A549 (cell line): ENCODE measurements at regions not wholly inside any gene's neighbourhood (a gene's known extent, or its start where the extent isn't known, plus 50 kb on each side); places are given as distances from the start of the nearest gene placed in this dataset.
A peak's percentile ranks its signal among the peaks of the same experiment; 100 is the strongest.

Source experiments
- ATAC-seq, 2 experiments: fragments of 200-7000 bp in 1 of 2; fragments of >200 bp in 1 of 2; cut with Nextera tagmentation in 1 of 2; cut with Tn5 transposase in 1 of 2; 3 replicates each; pipeline versions ENCODE4 v1.8.0 to v1.9.1; 2018 to 2020; ENCODE audit warnings: mild to moderate bottlenecking in 1 of 2, moderate library complexity in 1 of 2
- CTCF ChIA-PET: fragments of 300-600 bp; sonication (Branson Sonifier 250); formaldehyde crosslinking; extraction: SDS; loops from one replicate; lab custom pipeline; 2021; ENCODE audit warnings: antibody characterized with exemption, inconsistent platforms; lab: Yijun Ruan, JAX
- POLR2A ChIA-PET: fragments of 350-600 bp; formaldehyde crosslinking; extraction: SDS; loops from one replicate; lab custom pipeline; 2021; ENCODE audit warnings: antibody characterized with exemption, inconsistent platforms; lab: Yijun Ruan, JAX
- DNase-seq, 2 experiments: peaks; one replicate each; pipeline versions ENCODE4 v3.0.0 to v3.0.0-alpha.2; 2011 to 2016; ENCODE audit warnings: low read depth in 1 of 2, low spot score in 1 of 2
- FAIRE-seq: peaks from 2 replicates; lab custom pipeline; 2011; peaks lifted over from hg19 to GRCh38; lab: Jason Lieb, UNC
- H3K27ac ChIP-seq, 2 experiments: fragments of >200 bp; sonication (Bioruptor Twin); formaldehyde crosslinking; 3 replicates each; pipeline ENCODE4 v1.5.1; 2016 to 2017
- H3K4me1 ChIP-seq: fragments of >200 bp; sonication (Bioruptor Twin); formaldehyde crosslinking; 3 replicates; pipeline ENCODE4 v1.6.1; 2016
- H3K4me2 ChIP-seq: fragments of >200 bp; sonication (Bioruptor Twin); formaldehyde crosslinking; 3 replicates; pipeline ENCODE4 v1.6.1; 2016
- H3K4me3 ChIP-seq: fragments of >200 bp; sonication (Bioruptor Twin); formaldehyde crosslinking; 3 replicates; pipeline ENCODE4 v1.5.1; 2016
- H3K9me3 ChIP-seq: fragments of >200 bp; sonication (Bioruptor Twin); formaldehyde crosslinking; 3 replicates; pipeline ENCODE4 v1.6.1; 2016
- ATOH8 ChIP-seq: fragments of 250-450 bp; sonication (Bioruptor Pico); IDR thresholded peaks from 2 replicates; pipeline ENCODE4 v1.5.0; 2020; ENCODE audit warnings: low read depth, mild to moderate bottlenecking, moderate library complexity
- CEBPB ChIP-seq, 2 experiments: fragments of >200 bp in 1 of 2; sonication (Bioruptor Twin) in 1 of 2; formaldehyde crosslinking in 1 of 2; IDR thresholded peaks; 2 replicates each; pipeline ENCODE4 v1.6.1; 2012 to 2016
- CHD2 ChIP-seq: fragments of 150-350 bp; IDR thresholded peaks from 2 replicates; pipeline ENCODE4 v1.6.1; 2014; ENCODE audit warnings: low read length; ENCODE audit not compliant: partially characterized antibody
- CTCF ChIP-seq: fragments of >200 bp; sonication (Bioruptor Twin); formaldehyde crosslinking; IDR thresholded peaks from 3 replicates; pipeline ENCODE4 v1.5.1; 2016
- ELK1 ChIP-seq: fragments of 150-350 bp; IDR thresholded peaks from 2 replicates; pipeline ENCODE4 v1.6.1; 2014; ENCODE audit warnings: low read depth, mild to moderate bottlenecking, low read length
- FOSL2 ChIP-seq, 2 experiments: fragments of 450-650 bp in 1 of 2; fragments of >200 bp in 1 of 2; sonication (Bioruptor Twin) in 1 of 2; formaldehyde crosslinking; IDR thresholded peaks; 2 replicates each; pipeline versions ENCODE4 v1.5.0 to v1.6.1; 2016 to 2020; ENCODE audit warnings: mild to moderate bottlenecking in 1 of 2, moderate library complexity in 1 of 2
- GATA3 ChIP-seq: IDR thresholded peaks from 2 replicates; pipeline ENCODE4 v1.6.1; 2012; ENCODE audit warnings: borderline replicate concordance
- HDAC2 ChIP-seq: fragments of 200-600 bp; sonication (generic); IDR thresholded peaks from 2 replicates; pipeline ENCODE4 v1.6.1; 2016
- HOXA7 ChIP-seq: fragments of 250-450 bp; sonication (Bioruptor Pico); IDR thresholded peaks from 2 replicates; pipeline ENCODE4 v1.5.0; 2020; ENCODE audit warnings: mild to moderate bottlenecking, moderate library complexity
- HOXB13 ChIP-seq: fragments of 250-450 bp; sonication (Bioruptor Pico); IDR thresholded peaks from 2 replicates; pipeline ENCODE4 v1.5.0; 2020; ENCODE audit warnings: low read depth, mild to moderate bottlenecking, moderate library complexity
- HOXB5 ChIP-seq: fragments of 250-450 bp; sonication (Bioruptor Pico); IDR thresholded peaks from 2 replicates; pipeline ENCODE4 v1.5.0; 2020; ENCODE audit warnings: mild to moderate bottlenecking, moderate library complexity
- KDM1A ChIP-seq: fragments of 200-600 bp; sonication (generic); IDR thresholded peaks from 2 replicates; pipeline ENCODE4 v1.6.1; 2016; ENCODE audit warnings: low read depth, mild to moderate bottlenecking
- MAFK ChIP-seq: fragments of 450-650 bp; IDR thresholded peaks from 2 replicates; pipeline ENCODE4 v1.6.1; 2014; ENCODE audit not compliant: partially characterized antibody
- MAX ChIP-seq: IDR thresholded peaks from 2 replicates; pipeline ENCODE4 v1.6.1; 2012
- MAZ ChIP-seq: fragments of 150-350 bp; IDR thresholded peaks from 2 replicates; pipeline ENCODE4 v1.6.1; 2014; ENCODE audit warnings: antibody characterized with exemption, low read depth, low read length, borderline replicate concordance
- PBX3 ChIP-seq: IDR thresholded peaks from 2 replicates; pipeline ENCODE4 v1.6.1; 2012
- PHF8 ChIP-seq: fragments of 200-600 bp; sonication (generic); IDR thresholded peaks from 2 replicates; pipeline ENCODE4 v1.6.1; 2016; ENCODE audit warnings: low read depth, mild to moderate bottlenecking, antibody characterized with exemption, moderate library complexity, borderline replicate concordance
- RCOR1 ChIP-seq: fragments of 150-350 bp; IDR thresholded peaks from 2 replicates; pipeline ENCODE4 v1.6.1; 2014; ENCODE audit warnings: antibody characterized with exemption, low read length, low read depth
- RNF2 ChIP-seq: fragments of 200-600 bp; sonication (generic); IDR thresholded peaks from 2 replicates; pipeline ENCODE4 v1.6.1; 2016; ENCODE audit warnings: low read depth, mild to moderate bottlenecking, antibody characterized with exemption, moderate library complexity, borderline replicate concordance
- SREBF2 ChIP-seq: fragments of 450-650 bp; IDR thresholded peaks from 2 replicates; pipeline ENCODE4 v1.6.1; 2014; ENCODE audit warnings: mild to moderate bottlenecking, moderate library complexity
- TFCP2L1 ChIP-seq: fragments of 250-450 bp; sonication (Bioruptor Pico); IDR thresholded peaks from 2 replicates; pipeline ENCODE4 v1.5.0; 2021; ENCODE audit warnings: mild to moderate bottlenecking
- USF2 ChIP-seq: fragments of 450-650 bp; IDR thresholded peaks from 2 replicates; pipeline ENCODE4 v1.6.1; 2014; ENCODE audit warnings: antibody characterized with exemption
- ZC3H11A ChIP-seq: fragments of 450-650 bp; IDR thresholded peaks from 2 replicates; pipeline ENCODE4 v1.6.1; 2014; ENCODE audit warnings: antibody characterized with exemption, mild to moderate bottlenecking
- ZSCAN20 ChIP-seq: fragments of 250-450 bp; sonication (Bioruptor Pico); IDR thresholded peaks from 2 replicates; pipeline ENCODE4 v1.8.0; 2022; ENCODE audit warnings: mild to moderate bottlenecking, moderate library complexity
- WGBS: methylation state at CpG from one replicate; pipeline ENCODE4 v1.1.6; 2017; ENCODE audit errors: missing lambda C conversion rate; 5-methylcytosine and 5-hydroxymethylcytosine counted together

GRCh38 chr3:144391236-144391635, 419.6 kb downstream of the DIPK2A start:
- POLR2A ChIA-PET: no interaction called here
- FAIRE-seq: no peak
- H3K9me3 ChIP-seq: no peaks in the 10 kb centered on the region
- TF ChIP-seq PBX3 (no peak), USF2 (no peak), MAZ (no peak), RCOR1 (no peak)
- H3K27ac ChIP-seq: no peak overlapping the region
- H3K4me1 ChIP-seq: no peaks in the 10 kb centered on the region
- CTCF ChIA-PET: no interaction called here
- no peak overlapping the region for H3K4me2 ChIP-seq
- H3K4me3 ChIP-seq: no peak overlapping the region
- DNase-seq: no peak
- no peak for ATAC-seq

GRCh38 chr3:144394032-144394431, 422.4 kb downstream of the DIPK2A start:
- no peak for DNase-seq
- FAIRE-seq: no peak
- H3K4me3 ChIP-seq: no peak overlapping the region
- TF ChIP-seq CHD2: no peak
- TF ChIP-seq ZSCAN20 (CRISPR knock-in tag): no peak
- TF ChIP-seq ZC3H11A: no peak
- no peak for TF ChIP-seq HOXB13 (CRISPR knock-in tag)
- TF ChIP-seq FOSL2 (IDR thresholded peaks at IDR 0.05): no peak
- TF ChIP-seq FOSL2 (CRISPR knock-in tag; IDR thresholded peaks at IDR 0.05): peak; percentile 37; the same call in 1 of the 2 replicates
- no peak for TF ChIP-seq RNF2
- H3K4me1 ChIP-seq: no peaks in the 10 kb centered on the region
- no peak overlapping the region for H3K4me2 ChIP-seq
- H3K27ac ChIP-seq: no peak overlapping the region
- no peaks in the 10 kb centered on the region for H3K9me3 ChIP-seq
- ChIA-PET POLR2A (no interaction called here), CTCF (no interaction called here)
- no peak for ATAC-seq

- Histone ChIP-seq H3K4me1 (no peaks in the 10 kb centered on the region), H3K4me2 (no peak overlapping the region), H3K9me3 (no peaks in the 10 kb centered on the region), H3K27ac (no peak overlapping the region), H3K4me3 (no peak overlapping the region)
- POLR2A ChIA-PET: no interaction called here
- TF ChIP-seq MAFK: no peak
- TF ChIP-seq CEBPB (IDR thresholded peaks at IDR 0.05): no peak
- TF ChIP-seq HDAC2: no peak
- TF ChIP-seq ELK1: no peak
- no peak for TF ChIP-seq HOXA7 (CRISPR knock-in tag)
- no peak for TF ChIP-seq TFCP2L1 (CRISPR knock-in tag)
- no peak for TF ChIP-seq GATA3
- no peak for TF ChIP-seq CHD2
- no peak for ATAC-seq
- 21% methylated on average over 5 of the region's 5 CpGs for WGBS
- no peak for DNase-seq
- CTCF ChIA-PET: no interaction called here
- FAIRE-seq: no peak
Measured at GRCh38 chr3:144402430-144402829, 430.8 kb downstream of the DIPK2A start.

- FAIRE-seq: no peak
- H3K27ac ChIP-seq: no peak overlapping the region
- H3K4me1 ChIP-seq: no peaks in the 10 kb centered on the region
- H3K4me2 ChIP-seq: no peak overlapping the region
- no peaks in the 10 kb centered on the region for H3K9me3 ChIP-seq
- CTCF ChIA-PET: interaction anchor here (1.0 kb wide), 1 partner anchor 16 kb away, joined by 3 read pairs; no protein-coding TSS in a partner anchor
- TF ChIP-seq MAX: no peak
- TF ChIP-seq ZC3H11A: no peak
- TF ChIP-seq HOXB5: no peak
- TF ChIP-seq ATOH8 (CRISPR knock-in tag): no peak
- TF ChIP-seq PHF8: no peak
- TF ChIP-seq CHD2: no peak
- TF ChIP-seq HOXA7 (CRISPR knock-in tag): no peak
- TF ChIP-seq KDM1A: no peak
- TF ChIP-seq ELK1: no peak
- no peak for TF ChIP-seq SREBF2
- no peak for TF ChIP-seq CTCF
- TF ChIP-seq, all 56 proteins: peak for 0
- no peak for ATAC-seq
- POLR2A ChIA-PET: no interaction called here
- DNase-seq: no peak
- no peak overlapping the region for H3K4me3 ChIP-seq
- 4% methylated on average over 3 of the region's 3 CpGs for WGBS
Measured at GRCh38 chr3:144403040-144403457, 431.4 kb downstream of the DIPK2A start.
